NCI-H2029 treated with DMSO at 0.1 percent for 48 hours (cell line): ENCODE measurements at regions not wholly inside any gene's neighbourhood (a gene's known extent, or its start where the extent isn't known, plus 50 kb on each side); places are given as distances from the start of the nearest gene placed in this dataset.
"Not testable (repeated sequence)": the region's sequence is repeated elsewhere in the genome, so short reads cannot be mapped to it uniquely, and the experiment has no call there.

Experiments
- DNase-seq: peaks from one replicate; lab custom pipeline; 2025; lab: John Stamatoyannopoulos, UW

- no peak for DNase-seq
Measured at GRCh38 chr3:110327870-110328269, 743.7 kb upstream of the NECTIN3 start.

- not testable (repeated sequence) for DNase-seq
Measured at GRCh38 chr3:110331562-110331961, 740.1 kb upstream of the NECTIN3 start.

GRCh38 chr3:110332629-110333028 lies 739.0 kb upstream of the NECTIN3 start:
- no peak for DNase-seq

- no peak for DNase-seq
Measured at GRCh38 chr3:110341047-110341446, 730.6 kb upstream of the NECTIN3 start.

GRCh38 chr3:110343376-110343775 lies 728.2 kb upstream of the NECTIN3 start:
- no peak for DNase-seq

GRCh38 chr3:110343945-110344344 lies 727.7 kb upstream of the NECTIN3 start:
- DNase-seq, result no peak

GRCh38 chr3:110344487-110344886 lies 727.1 kb upstream of the NECTIN3 start:
- DNase-seq, result no peak

- no peak for DNase-seq
Measured at GRCh38 chr3:110344897-110345767, 726.5 kb upstream of the NECTIN3 start.

- no peak for DNase-seq
Measured at GRCh38 chr3:110349295-110349694, 722.3 kb upstream of the NECTIN3 start.

- DNase-seq, result no peak
Measured at GRCh38 chr3:110352841-110353604, 718.6 kb upstream of the NECTIN3 start.

- no peak for DNase-seq
Measured at GRCh38 chr3:110362751-110363150, 708.9 kb upstream of the NECTIN3 start.

- DNase-seq, result not testable (repeated sequence)
Measured at GRCh38 chr3:110367289-110367688, 704.3 kb upstream of the NECTIN3 start.

- no peak for DNase-seq
Measured at GRCh38 chr3:110375751-110376518, 695.7 kb upstream of the NECTIN3 start.

- no peak for DNase-seq
Measured at GRCh38 chr3:110378481-110378880, 693.1 kb upstream of the NECTIN3 start.

- no peak for DNase-seq
Measured at GRCh38 chr3:110381992-110382391, 689.6 kb upstream of the NECTIN3 start.

- no peak for DNase-seq
Measured at GRCh38 chr3:110383356-110383755, 688.3 kb upstream of the NECTIN3 start.

GRCh38 chr3:110384601-110385000 lies 687.0 kb upstream of the NECTIN3 start:
- no peak for DNase-seq

- no peak for DNase-seq
Measured at GRCh38 chr3:110389005-110389404, 682.6 kb upstream of the NECTIN3 start.

GRCh38 chr3:110390372-110390771 lies 681.2 kb upstream of the NECTIN3 start:
- DNase-seq, result no peak

- DNase-seq, result no peak
Measured at GRCh38 chr3:110391042-110391441, 680.6 kb upstream of the NECTIN3 start.

GRCh38 chr3:110391640-110392395 lies 679.8 kb upstream of the NECTIN3 start:
- no peak for DNase-seq

GRCh38 chr3:110393941-110394340 lies 677.7 kb upstream of the NECTIN3 start:
- no peak for DNase-seq
